ENCODE measurements at regions not wholly inside any gene's neighbourhood (a gene's known extent, or its start where the extent isn't known, plus 50 kb on each side); places are given as distances from the start of the nearest gene placed in this dataset.

DNA sequence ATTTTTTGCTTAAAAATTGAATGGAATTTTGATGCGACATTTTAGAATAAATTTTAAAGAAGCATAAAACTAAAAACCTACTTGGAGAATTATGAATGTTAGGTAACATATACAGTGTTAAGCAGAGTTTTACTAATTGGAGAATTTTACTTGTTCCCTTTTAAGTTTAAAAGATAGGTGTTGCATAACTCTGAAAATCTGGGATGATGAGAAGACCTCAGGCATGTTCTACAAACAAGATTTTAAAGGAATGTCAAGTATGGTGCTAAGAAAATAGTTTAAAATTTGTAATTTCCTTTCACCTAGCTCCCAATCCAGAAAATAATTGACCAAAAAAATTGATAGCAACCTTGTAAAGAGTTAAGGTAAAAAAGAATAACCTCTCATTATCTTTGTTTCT lies 135.8 kb downstream of the RFC3 start:
- no peak for DNase-seq

DNA sequence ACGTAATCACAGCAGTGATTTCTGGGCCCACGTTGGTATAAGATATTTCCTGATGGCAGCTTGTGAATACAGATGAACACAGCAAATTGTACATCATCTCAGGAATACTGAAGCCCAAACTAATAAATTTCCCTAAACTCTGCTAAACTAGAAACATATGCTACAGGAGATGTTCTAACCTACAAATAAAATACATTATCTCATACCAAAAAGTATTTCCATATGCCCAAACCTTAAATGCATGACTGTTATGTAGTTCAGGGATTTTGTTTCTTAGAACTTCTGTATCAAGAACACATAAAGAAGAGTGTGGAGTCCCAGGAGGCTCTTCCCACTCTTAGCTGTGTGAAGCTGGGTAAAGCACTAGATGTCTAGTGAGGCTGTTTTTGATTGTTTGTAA lies 138.4 kb downstream of the RFC3 start:
- DNase-seq = no peak

- no peak for DNase-seq
Observed at GRCh38 chr13:33957497-33957905, 139.6 kb downstream of the RFC3 start.

DNA sequence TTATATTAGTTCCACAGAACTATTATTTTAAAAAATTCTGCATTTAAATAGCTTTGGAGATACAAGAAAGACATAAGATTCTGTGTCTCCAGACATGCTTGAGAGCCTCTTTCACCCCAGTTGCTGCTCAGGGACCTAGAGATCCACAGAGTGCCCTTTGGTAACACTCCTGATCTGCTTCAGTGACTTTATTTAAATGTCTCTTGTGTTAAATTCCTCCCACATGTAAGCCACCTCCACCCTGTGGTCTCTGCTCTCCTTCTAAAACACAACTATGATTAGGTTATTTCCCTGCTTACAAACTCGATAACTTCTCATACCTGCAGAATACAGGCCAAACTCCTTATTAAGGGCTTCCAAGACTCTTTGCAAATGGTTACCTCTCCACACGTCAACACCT lies 141.0 kb downstream of the RFC3 start:
- no peak for DNase-seq

- DNase-seq = no peak
Observed at GRCh38 chr13:33963134-33963533, 145.2 kb downstream of the RFC3 start.

- DNase-seq = no peak
Observed at GRCh38 chr13:33963895-33964294, 145.9 kb downstream of the RFC3 start.

- no peak for DNase-seq
Observed at GRCh38 chr13:33968520-33969507, 150.9 kb downstream of the RFC3 start.

- DNase-seq = no peak
Observed at GRCh38 chr13:33970746-33971561, 153.0 kb downstream of the RFC3 start.

- no peak for DNase-seq
Observed at GRCh38 chr13:33971562-33971819, 153.5 kb downstream of the RFC3 start.

DNA sequence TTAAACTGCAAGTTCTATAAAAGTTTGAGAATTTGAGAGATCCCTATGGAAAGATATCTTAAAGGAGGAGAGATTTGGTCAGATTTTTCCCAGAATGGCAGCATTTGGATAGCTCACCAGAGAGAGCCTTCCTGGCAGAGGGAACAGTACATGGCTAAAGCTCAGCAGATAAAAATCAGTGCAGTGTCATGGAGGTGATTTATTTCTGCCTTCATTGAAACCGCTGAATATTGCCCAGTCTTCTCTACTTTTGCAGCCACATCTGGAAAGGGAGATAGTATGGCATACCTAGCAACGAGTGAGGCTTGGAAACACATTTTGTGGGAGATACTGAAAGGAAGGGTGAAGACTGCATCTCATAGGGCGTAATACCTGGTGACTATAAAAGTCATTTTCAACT lies 155.2 kb downstream of the RFC3 start:
- DNase-seq = no peak

GRCh38 chr13:33976965-33977364 lies 159.0 kb downstream of the RFC3 start:
- DNase-seq = no peak

- no peak for DNase-seq
Observed at GRCh38 chr13:33978653-33979052, 160.7 kb downstream of the RFC3 start.

GRCh38 chr13:33992881-33993336 lies 175.0 kb downstream of the RFC3 start:
- DNase-seq = no peak

- no peak for DNase-seq
Observed at GRCh38 chr13:33994198-33994597, 176.2 kb downstream of the RFC3 start.

DNA sequence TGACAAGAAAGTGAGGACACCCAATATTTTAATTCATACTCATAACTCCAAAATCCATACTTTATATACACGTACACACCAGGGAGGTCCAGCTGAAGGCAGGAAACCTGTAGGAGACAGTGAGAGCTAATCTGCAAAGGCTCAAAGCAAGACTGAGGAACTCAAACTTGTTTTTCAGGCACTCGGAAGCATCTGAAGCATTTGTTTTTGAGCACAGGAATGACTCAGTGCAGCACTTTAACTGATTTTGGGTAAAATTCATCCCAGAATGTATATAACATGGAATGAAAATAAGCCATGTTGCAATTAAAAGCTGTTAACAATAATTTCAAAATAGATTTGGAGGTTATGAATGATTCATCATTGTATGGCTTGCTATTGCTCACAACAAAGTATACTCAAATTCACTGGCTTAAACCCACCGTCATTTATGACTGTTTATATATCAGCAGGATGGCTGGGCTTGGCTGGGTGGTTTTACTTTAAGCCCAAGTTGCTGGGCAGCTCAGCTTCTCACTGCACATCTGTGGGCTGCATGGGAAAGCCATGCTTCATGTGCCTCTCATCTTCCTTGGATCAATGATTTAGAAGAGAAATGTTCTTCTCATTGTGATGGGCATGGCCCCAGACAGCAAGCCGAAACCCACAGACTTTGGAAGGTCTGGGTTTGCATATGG lies 177.0 kb downstream of the RFC3 start:
- no peak for DNase-seq

- DNase-seq = no peak
Observed at GRCh38 chr13:33996636-33997035, 178.7 kb downstream of the RFC3 start.

- no peak for DNase-seq
Observed at GRCh38 chr13:33997574-33997973, 179.6 kb downstream of the RFC3 start.

DNA sequence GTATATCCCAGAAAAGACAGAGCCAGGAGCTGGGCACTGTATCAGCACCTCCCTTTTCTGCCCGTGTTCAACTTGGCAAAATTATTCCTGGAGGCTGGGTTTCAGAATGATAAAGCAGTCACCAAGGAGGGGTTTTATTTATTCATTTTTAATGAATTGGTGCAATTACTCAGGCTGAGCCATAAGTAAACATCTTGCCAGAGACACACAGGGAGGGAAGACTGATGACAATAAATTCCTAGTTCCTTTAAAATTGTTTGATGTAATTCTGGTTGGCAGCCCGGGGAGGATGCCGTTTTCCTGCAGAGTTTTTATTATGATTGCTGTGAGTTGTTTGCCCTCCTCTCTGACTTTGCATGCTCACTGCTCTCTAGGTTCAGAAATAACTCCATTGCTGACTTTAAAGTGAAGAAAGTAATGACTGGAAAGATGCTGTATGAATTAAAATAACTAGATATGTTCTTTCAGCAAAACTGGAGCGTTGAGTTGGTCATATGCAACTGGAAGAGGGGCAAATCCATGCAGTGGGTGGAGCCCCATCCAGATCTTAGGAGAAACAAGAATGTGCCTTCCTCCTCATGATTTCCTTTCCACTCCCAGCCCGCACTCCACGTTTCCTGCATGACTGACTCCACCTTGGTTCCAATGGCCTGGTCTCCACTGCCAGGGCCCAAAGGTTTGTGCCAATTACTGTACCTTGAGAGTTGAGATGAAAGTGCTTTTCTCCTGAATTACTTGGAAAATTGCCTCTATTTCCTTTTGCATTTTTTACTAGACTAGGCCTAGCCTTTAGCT lies 182.1 kb downstream of the RFC3 start:
- DNase-seq = no peak

DNA sequence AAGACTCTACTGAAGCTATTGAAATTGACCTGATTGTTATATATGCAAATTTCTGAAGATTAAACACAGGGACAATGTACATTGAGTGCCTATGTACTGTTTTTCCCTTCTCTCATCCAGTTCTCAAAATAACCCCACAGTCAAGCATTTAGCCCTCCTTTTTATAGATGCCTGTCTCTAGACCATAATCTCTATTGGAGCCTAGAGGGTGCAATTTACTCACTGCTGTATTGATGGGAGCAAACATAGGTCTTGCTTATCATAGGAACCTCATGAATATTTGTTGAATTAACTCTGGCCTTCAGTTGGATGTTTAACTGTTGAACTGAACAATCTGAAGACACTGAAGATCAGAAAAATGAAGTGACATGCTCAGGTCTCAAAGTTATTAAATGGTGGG lies 183.0 kb downstream of the RFC3 start:
- no peak for DNase-seq

DNA sequence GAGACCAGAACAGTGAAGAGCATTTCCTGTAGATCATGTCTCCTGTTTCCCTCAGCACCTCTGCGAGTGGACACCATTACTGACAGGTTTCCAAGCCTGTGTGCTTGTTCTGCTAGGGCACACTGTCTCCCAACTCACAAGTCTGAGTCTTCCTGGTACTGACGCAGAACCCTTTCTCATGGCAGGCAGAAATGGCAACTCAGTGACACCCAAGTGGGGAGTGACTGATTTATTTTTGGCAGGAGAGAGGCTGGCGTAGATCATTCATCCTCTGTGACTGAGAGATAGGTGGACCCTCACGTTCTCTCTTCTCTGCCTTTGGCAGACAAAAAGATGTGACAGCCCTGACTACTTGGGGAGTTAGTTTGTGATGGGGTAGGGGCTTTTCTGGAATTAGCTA lies 183.4 kb downstream of the RFC3 start:
- DNase-seq = no peak

- no peak for DNase-seq
Observed at GRCh38 chr13:34002141-34002540, 184.2 kb downstream of the RFC3 start.

GRCh38 chr13:34002924-34003323 lies 185.0 kb downstream of the RFC3 start:
- no peak for DNase-seq

DNA sequence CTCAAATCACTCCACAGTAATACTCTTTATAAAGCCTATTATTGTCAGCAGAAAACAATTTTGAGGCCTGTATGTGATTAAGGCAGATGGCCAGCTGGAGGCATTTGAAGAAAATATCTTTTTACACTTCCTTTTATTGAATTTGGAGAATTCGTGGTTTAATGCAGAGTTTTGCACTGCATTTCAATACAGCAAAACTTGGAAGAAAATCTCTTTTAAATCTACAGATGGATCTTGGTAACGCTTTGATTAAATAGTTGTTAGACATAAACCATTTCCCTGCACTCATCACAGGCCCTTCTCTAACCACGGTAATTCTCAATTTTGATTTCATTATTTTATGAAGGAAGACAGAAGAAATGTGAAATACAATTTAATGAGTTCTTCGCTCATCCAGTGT lies 185.7 kb downstream of the RFC3 start:
- DNase-seq = no peak
